Body of pancreas (tissue), 4 donors: ENCODE measurements at regions not wholly inside any gene's neighbourhood (a gene's known extent, or its start where the extent isn't known, plus 50 kb on each side); places are given as distances from the start of the nearest gene placed in this dataset.

ENCODE experiments used
- POLR2A ChIP-seq, 3 donors: fragments of 450-650 bp; IDR thresholded peaks; one replicate each; pipeline ENCODE4 v1.6.1; 2016; ENCODE audit warnings: antibody characterized with exemption in 3 of 3, mild to moderate bottlenecking in 2 of 3
- TF ChIP-seq, protein P1 (sequence below), 7 experiments: fragments of 450-650 bp in 4 of 7; fragments of 200-600 bp in 3 of 7; sonication (generic) in 3 of 7; IDR thresholded peaks; one replicate each; pipeline ENCODE4 v1.5.1; 2016 to 2019; ENCODE audit warnings: antibody characterized with exemption in 7 of 7

DNA sequence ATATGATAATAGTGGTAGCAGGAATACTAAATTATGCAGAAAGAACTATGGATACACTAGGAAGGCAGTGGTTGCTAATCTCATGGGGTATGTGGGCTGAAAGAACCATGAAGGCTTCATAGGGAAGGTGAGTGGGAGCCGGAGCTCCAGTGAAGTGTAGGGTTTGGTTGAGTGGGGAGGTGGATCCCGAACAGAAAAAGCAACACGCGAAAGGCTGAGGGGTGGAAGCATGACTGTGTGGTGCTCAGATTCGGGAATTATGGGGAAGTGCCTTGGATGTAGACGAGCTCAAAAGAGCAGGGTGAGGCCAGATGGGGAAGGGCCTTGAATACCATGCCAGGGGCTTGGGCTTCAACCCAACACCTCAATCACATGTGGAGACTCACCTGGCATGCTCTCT is 715.1 kb downstream of the TYW1 start:
- TF ChIP-seq, protein P1, sequence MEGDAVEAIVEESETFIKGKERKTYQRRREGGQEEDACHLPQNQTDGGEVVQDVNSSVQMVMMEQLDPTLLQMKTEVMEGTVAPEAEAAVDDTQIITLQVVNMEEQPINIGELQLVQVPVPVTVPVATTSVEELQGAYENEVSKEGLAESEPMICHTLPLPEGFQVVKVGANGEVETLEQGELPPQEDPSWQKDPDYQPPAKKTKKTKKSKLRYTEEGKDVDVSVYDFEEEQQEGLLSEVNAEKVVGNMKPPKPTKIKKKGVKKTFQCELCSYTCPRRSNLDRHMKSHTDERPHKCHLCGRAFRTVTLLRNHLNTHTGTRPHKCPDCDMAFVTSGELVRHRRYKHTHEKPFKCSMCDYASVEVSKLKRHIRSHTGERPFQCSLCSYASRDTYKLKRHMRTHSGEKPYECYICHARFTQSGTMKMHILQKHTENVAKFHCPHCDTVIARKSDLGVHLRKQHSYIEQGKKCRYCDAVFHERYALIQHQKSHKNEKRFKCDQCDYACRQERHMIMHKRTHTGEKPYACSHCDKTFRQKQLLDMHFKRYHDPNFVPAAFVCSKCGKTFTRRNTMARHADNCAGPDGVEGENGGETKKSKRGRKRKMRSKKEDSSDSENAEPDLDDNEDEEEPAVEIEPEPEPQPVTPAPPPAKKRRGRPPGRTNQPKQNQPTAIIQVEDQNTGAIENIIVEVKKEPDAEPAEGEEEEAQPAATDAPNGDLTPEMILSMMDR (IDR thresholded peaks at IDR 0.05) = no peak
- TF ChIP-seq POLR2A (IDR thresholded peaks at IDR 0.05) = no peak
